ENCODE measurements at regions not wholly inside any gene's neighbourhood (a gene's known extent, or its start where the extent isn't known, plus 50 kb on each side); places are given as distances from the start of the nearest gene placed in this dataset.

- no peak overlapping the region for H2BK20ac ChIP-seq (ENCODE audit: low read length)
- no peak overlapping the region for H3K18ac ChIP-seq (ENCODE audit: extremely low read depth, low read length)
- no peak overlapping the region for H2BK12ac ChIP-seq (ENCODE audit: low read depth, low read length)
- peaks cover 0 to 2% of the 10 kb centered on the region in 2 experiments for H4K20me1 ChIP-seq (replicated peaks in 1 of 2; ENCODE audit: control insufficient read depth in 1 of 2, insufficient read depth in 2 of 2, low read length in 2 of 2)
- H3K36me3 ChIP-seq (ENCODE audit: control insufficient read depth in 2 of 4, insufficient read depth in 4 of 4, low read length in 3 of 4) = no peaks in the 10 kb centered on the region
- H2AK5ac ChIP-seq (ENCODE audit: low read depth, low read length) = no peak overlapping the region
- no peak overlapping the region for H3K4me2 ChIP-seq (ENCODE audit: insufficient read depth in 1 of 2, low read depth in 2 of 2, low read length in 2 of 2)
- no peak overlapping the region for H4K5ac ChIP-seq (ENCODE audit: insufficient read length, low read depth, low read length)
- H3K27ac ChIP-seq (ENCODE audit: low read depth, low read length) = no peak overlapping the region
- H3K4me1 ChIP-seq (replicated peaks in 1 of 4; ENCODE audit: control insufficient read depth in 3 of 4, insufficient read depth in 4 of 4, low read length in 3 of 4) = no peaks in the 10 kb centered on the region
- H3K4ac ChIP-seq (replicated peaks; ENCODE audit: insufficient read length, low read depth, low read length) = no peak overlapping the region
- no peak overlapping the region for H3K9ac ChIP-seq (replicated peaks in 1 of 4; ENCODE audit: extremely low read depth in 1 of 4, low read depth in 3 of 4, low read length in 3 of 4)
- no peak overlapping the region for H4K91ac ChIP-seq (replicated peaks; ENCODE audit: insufficient read length, low read length)
- ChIA-PET CTCF (ENCODE audit: partially characterized antibody) (interaction anchor here (0.6 to 9.1 kb wide), 6 partner anchors 162 to 531 kb away, joined by 3 to 149 read pairs (median 12); partner anchors contain the start of gene GADD45G), POLR2A (ENCODE audit: partially characterized antibody) (no interaction called here)
- no peak overlapping the region for H3K4me3 ChIP-seq (ENCODE audit: extremely low read depth in 1 of 4, insufficient read depth in 2 of 4, low read depth in 3 of 4, low read length in 4 of 4)
- H3K23ac ChIP-seq (ENCODE audit: insufficient read length) = no peak overlapping the region
- 90% methylated on average over 4 of the region's 4 CpGs; no CpG with 5 or more reads in 1 of the 2 experiments for WGBS, 2 experiments (ENCODE audit: extremely low coverage in 1 of 2, insufficient coverage in 1 of 2, insufficient read length in 1 of 2, insufficient replicate concordance in 2 of 2, low coverage in 1 of 2, low lambda C conversion rate in 2 of 2, missing lambda C conversion rate in 1 of 2)
- H3K14ac ChIP-seq (ENCODE audit: insufficient read length) = no peak overlapping the region
- no peak overlapping the region for H2BK5ac ChIP-seq (ENCODE audit: low read depth, low read length)
- H3K27me3 ChIP-seq (replicated peaks in 1 of 4; ENCODE audit: control insufficient read depth in 3 of 4, extremely low read depth in 1 of 4, insufficient read depth in 3 of 4, low read length in 3 of 4) = no peaks in the 10 kb centered on the region
- H3K9me3 ChIP-seq (ENCODE audit: insufficient read depth in 2 of 2, low read depth in 1 of 2, low read length in 1 of 2) = no peaks in the 10 kb centered on the region
- H3K79me1 ChIP-seq (ENCODE audit: low read depth, low read length) = no peaks in the 10 kb centered on the region
- H3K23me2 ChIP-seq (ENCODE audit: low read depth, low read length) = no peaks in the 10 kb centered on the region
- no peak overlapping the region for H2BK15ac ChIP-seq (ENCODE audit: low read length)
- no peak for FAIRE-seq
- H2BK120ac ChIP-seq (replicated peaks; ENCODE audit: low read depth, low read length) = no peak overlapping the region
- no peak overlapping the region for H4K8ac ChIP-seq (ENCODE audit: extremely low read depth, insufficient read depth, low read length)
- no peak overlapping the region for H3K56ac ChIP-seq (replicated peaks; ENCODE audit: insufficient read length, low read depth, low read length)
- no peak for DNase-seq (ENCODE audit: low read depth in 1 of 2, low spot score in 2 of 2)
- no peak overlapping the region for H2AFZ ChIP-seq (ENCODE audit: low read length)
- no peaks in the 10 kb centered on the region for H3K79me2 ChIP-seq (ENCODE audit: control insufficient read depth in 1 of 2, insufficient read depth in 2 of 2, low read length in 2 of 2)
- TF ChIP-seq RFX5 (IDR thresholded peaks at IDR 0.05; ENCODE audit: borderline replicate concordance, low read depth, low read length) = no peak
- no peak for TF ChIP-seq KDM5A (IDR thresholded peaks at IDR 0.05; ENCODE audit: low read length)
- no peak for TF ChIP-seq TEAD4 (IDR thresholded peaks at IDR 0.05; ENCODE audit: low read depth, low read length)
- TF ChIP-seq RAD21 (IDR thresholded peaks at IDR 0.05 in 1 of 2, conservative IDR thresholded peaks at IDR 0.05 in 1 of 2; ENCODE audit: low read depth in 2 of 2, low read length in 2 of 2) = no peak
- no peak for TF ChIP-seq RXRA (IDR thresholded peaks at IDR 0.05; ENCODE audit: insufficient read depth, low read depth, low read length)
- TF ChIP-seq, protein P1, sequence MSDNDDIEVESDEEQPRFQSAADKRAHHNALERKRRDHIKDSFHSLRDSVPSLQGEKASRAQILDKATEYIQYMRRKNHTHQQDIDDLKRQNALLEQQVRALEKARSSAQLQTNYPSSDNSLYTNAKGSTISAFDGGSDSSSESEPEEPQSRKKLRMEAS (IDR thresholded peaks at IDR 0.05) = no peak
Observed at GRCh38 chr9:90107040-90107725, 502.4 kb downstream of the GADD45G start.

Data from H1 (cell line).